Lower lobe of right lung (tissue), 2 donors: ENCODE measurements at regions not wholly inside any gene's neighbourhood (a gene's known extent, or its start where the extent isn't known, plus 50 kb on each side); places are given as distances from the start of the nearest gene placed in this dataset.

Experiments
- ATAC-seq, 2 donors: fragments of 200-7000 bp; cut with Tn5 transposase; one replicate each; pipeline ENCODE4 v1.9.1; 2020 to 2022; ENCODE audit warnings: mild to moderate bottlenecking in 2 of 2, moderate library complexity in 2 of 2
- DNase-seq: peaks from one replicate; pipeline ENCODE4 v3.0.0-alpha.2; 2020
- H3K27ac ChIP-seq: fragments of 200-600 bp; one replicate; pipeline ENCODE4 v1.8.0; 2022
- H3K27me3 ChIP-seq: fragments of 200-600 bp; one replicate; pipeline ENCODE4 v1.8.0; 2022; ENCODE audit warnings: low read depth
- H3K36me3 ChIP-seq: fragments of 200-600 bp; one replicate; pipeline ENCODE4 v1.8.0; 2022; ENCODE audit warnings: mild to moderate bottlenecking
- H3K4me1 ChIP-seq: fragments of 200-600 bp; one replicate; pipeline ENCODE4 v1.8.0; 2022
- H3K4me3 ChIP-seq: fragments of 200-600 bp; one replicate; pipeline ENCODE4 v1.8.0; 2022; ENCODE audit warnings: mild to moderate bottlenecking
- H3K9me3 ChIP-seq: fragments of 200-600 bp; one replicate; pipeline ENCODE4 v1.8.0; 2022
- intact Hi-C: fragments of 100-400 bp; cut with DNase I; formaldehyde crosslinking; loops from one replicate; pipeline ENCODE4 v1.11.0; 2022
- TF ChIP-seq, protein P1 (sequence below): fragments of 200-600 bp; IDR thresholded peaks from one replicate; pipeline ENCODE4 v1.8.0; 2022; ENCODE audit warnings: antibody characterized with exemption, mild to moderate bottlenecking
- donor health status: DM: no; HTN: yes; CAD: no; lungs with severe emphysema.

DNA sequence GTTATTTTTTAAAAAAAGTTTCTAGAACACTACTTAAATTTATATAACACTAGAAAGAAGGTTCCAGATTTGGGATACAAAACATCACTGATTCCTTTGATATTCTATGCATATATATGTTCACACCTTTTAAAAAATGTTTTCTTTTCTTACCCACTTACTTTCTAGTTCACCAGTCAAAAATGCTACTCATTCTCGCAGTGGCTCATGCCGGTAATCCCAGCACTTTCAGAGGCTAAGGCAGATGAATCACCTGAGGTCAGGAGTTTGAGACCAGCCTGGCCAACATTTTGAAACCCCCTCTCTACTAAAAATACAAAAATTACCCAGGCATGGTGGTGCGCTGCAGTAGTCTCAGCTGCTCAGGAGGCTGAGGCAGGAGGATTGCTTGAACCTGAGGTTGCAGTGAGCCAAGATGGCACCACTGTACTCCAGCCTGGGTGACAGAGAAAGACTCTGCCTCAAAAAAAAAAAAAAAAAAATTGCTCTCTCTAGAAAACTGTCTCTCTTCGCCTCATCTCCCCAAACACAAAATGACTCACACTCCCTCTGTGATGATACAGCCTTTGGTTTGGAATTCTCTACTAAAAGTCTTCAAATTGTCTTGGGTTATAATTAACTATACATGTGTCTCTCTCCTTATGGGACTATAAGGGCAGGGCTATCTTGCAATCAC lies 52.6 kb upstream of the TGFBR2 start:
- H3K4me3 ChIP-seq, result no peak overlapping the region
- intact Hi-C loops, result no loop called here
- DNase-seq (no peak), ATAC-seq (no peak)
- no peaks in the 10 kb centered on the region for H3K9me3 ChIP-seq
- no peaks in the 10 kb centered on the region for H3K36me3 ChIP-seq
- no peaks in the 10 kb centered on the region for H3K27me3 ChIP-seq
- H3K27ac ChIP-seq, result no peak overlapping the region
- TF ChIP-seq, protein P1, sequence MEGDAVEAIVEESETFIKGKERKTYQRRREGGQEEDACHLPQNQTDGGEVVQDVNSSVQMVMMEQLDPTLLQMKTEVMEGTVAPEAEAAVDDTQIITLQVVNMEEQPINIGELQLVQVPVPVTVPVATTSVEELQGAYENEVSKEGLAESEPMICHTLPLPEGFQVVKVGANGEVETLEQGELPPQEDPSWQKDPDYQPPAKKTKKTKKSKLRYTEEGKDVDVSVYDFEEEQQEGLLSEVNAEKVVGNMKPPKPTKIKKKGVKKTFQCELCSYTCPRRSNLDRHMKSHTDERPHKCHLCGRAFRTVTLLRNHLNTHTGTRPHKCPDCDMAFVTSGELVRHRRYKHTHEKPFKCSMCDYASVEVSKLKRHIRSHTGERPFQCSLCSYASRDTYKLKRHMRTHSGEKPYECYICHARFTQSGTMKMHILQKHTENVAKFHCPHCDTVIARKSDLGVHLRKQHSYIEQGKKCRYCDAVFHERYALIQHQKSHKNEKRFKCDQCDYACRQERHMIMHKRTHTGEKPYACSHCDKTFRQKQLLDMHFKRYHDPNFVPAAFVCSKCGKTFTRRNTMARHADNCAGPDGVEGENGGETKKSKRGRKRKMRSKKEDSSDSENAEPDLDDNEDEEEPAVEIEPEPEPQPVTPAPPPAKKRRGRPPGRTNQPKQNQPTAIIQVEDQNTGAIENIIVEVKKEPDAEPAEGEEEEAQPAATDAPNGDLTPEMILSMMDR, result no peak
- no peaks in the 10 kb centered on the region for H3K4me1 ChIP-seq

DNA sequence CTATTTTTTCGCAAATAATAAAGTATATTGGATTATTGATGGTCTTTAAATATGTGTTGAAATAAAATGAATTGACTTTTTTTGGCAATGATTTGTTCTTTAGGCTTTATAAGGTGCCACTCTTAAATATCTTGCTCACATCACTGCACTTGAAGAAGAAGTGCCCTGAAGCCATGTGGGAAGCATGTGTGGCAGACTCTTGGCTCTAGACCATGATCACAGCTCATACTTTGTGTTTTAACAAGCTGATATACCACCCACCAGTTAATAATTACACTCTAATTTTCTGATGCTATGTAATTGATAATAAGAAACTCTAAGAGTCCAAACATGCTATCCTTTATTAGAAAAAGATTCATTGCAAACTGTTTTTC lies 52.1 kb upstream of the TGFBR2 start:
- TF ChIP-seq, protein P1, result no peak
- Histone ChIP-seq H3K27ac (no peak overlapping the region), H3K4me3 (no peak overlapping the region), H3K27me3 (no peaks in the 10 kb centered on the region), H3K4me1 (no peaks in the 10 kb centered on the region), H3K36me3 (no peaks in the 10 kb centered on the region), H3K9me3 (no peaks in the 10 kb centered on the region)
- intact Hi-C loops, result no loop called here
- ATAC-seq, result no peak
- no peak for DNase-seq

DNA sequence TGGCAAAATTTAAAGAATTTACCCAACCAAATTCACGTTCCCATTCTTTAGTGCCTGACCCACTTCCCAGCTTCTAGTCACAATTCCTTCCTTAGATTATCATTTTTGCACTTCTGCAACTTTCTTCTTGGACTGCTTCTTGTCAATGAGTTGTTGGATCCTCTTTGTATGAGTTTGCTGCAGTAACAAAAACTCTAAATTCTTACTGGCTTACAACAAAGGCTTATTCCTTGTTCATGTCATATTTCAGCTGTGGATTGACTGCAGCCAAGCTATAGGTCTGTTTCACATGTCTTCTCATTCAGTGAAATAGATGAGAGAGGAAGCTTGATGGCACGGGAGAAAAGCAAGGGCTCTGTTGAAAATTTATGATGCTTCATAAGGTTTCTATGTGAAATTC lies 50.4 kb upstream of the TGFBR2 start:
- Histone ChIP-seq H3K9me3 (no peaks in the 10 kb centered on the region), H3K4me3 (no peak overlapping the region), H3K27ac (no peak overlapping the region), H3K27me3 (no peaks in the 10 kb centered on the region), H3K36me3 (no peaks in the 10 kb centered on the region), H3K4me1 (no peaks in the 10 kb centered on the region)
- no peak for DNase-seq
- TF ChIP-seq, protein P1, result no peak
- intact Hi-C loops, result no loop called here
- no peak for ATAC-seq
